ENCODE measurements at regions not wholly inside any gene's neighbourhood (a gene's known extent, or its start where the extent isn't known, plus 50 kb on each side); places are given as distances from the start of the nearest gene placed in this dataset.
"Not testable (repeated sequence)": the region's sequence is repeated elsewhere in the genome, so short reads cannot be mapped to it uniquely, and the experiment has no call there.

DNA sequence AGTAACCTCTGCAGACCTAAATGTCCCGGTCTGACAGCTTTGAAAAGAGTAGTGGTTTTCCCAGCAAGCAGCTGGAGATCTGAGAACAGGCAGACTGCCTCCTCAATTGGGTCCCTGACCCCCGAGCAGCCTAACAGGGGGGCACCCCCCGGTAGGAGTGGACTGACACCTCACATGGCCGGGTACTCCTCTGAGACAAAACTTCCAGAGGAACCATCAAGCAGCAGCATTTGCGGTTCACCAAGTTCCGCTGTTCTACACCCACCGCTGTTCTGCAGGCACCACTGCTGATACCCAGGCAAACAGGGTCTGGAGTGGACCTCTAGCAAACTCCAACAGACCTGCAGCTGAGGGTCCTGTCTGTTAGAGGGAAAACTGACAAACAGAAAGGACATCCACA lies 341.1 kb downstream of the NEBL start:
- H3K27ac Mint-ChIP-seq; H3K27me3 Mint-ChIP-seq; DNase-seq; H3K4me1 Mint-ChIP-seq; H3K4me3 Mint-ChIP-seq; H3K9me3 Mint-ChIP-seq (ENCODE audit: low read depth); CTCF ChIA-PET; ATAC-seq; H3K36me3 Mint-ChIP-seq: not testable (repeated sequence)

- H3K36me3 Mint-ChIP-seq: no peaks in the 10 kb centered on the region
- CTCF ChIA-PET: no interaction called here
- no peaks in the 10 kb centered on the region for H3K4me1 Mint-ChIP-seq
- ATAC-seq (no peak), DNase-seq (no peak)
- H3K27ac Mint-ChIP-seq: no peak overlapping the region
- H3K4me3 Mint-ChIP-seq: no peak overlapping the region
- no peaks in the 10 kb centered on the region for H3K27me3 Mint-ChIP-seq
- H3K9me3 Mint-ChIP-seq (ENCODE audit: low read depth): peaks cover 13% of the 10 kb centered on the region
Observed at GRCh38 chr10:20552382-20552781, 344.7 kb downstream of the NEBL start.

DNA sequence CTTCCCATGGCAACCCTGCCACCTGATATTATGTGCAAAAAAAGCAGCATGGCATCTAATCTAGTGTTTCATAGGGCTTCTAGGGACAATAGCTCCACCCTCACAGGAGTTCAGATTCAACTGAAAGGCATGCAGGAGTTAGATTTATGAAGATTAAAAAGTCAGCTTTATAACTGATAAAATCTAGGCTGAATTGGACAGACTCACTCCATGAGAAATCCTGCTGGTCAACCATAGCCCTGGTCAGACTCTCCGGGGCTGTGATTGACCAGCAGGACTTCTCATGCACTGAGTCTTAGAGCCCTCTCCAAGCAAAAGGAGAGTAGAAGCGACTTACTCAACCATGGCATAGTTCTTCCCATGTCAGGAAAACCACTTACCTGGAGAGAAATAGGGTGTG lies 345.4 kb downstream of the NEBL start:
- Mint-ChIP-seq H3K4me3 (no peak overlapping the region), H3K27ac (no peak overlapping the region), H3K9me3 (ENCODE audit: low read depth) (peaks cover 13% of the 10 kb centered on the region), H3K4me1 (no peaks in the 10 kb centered on the region), H3K27me3 (no peaks in the 10 kb centered on the region), H3K36me3 (no peaks in the 10 kb centered on the region)
- DNase-seq: no peak
- CTCF ChIA-PET: no interaction called here
- ATAC-seq: no peak

DNA sequence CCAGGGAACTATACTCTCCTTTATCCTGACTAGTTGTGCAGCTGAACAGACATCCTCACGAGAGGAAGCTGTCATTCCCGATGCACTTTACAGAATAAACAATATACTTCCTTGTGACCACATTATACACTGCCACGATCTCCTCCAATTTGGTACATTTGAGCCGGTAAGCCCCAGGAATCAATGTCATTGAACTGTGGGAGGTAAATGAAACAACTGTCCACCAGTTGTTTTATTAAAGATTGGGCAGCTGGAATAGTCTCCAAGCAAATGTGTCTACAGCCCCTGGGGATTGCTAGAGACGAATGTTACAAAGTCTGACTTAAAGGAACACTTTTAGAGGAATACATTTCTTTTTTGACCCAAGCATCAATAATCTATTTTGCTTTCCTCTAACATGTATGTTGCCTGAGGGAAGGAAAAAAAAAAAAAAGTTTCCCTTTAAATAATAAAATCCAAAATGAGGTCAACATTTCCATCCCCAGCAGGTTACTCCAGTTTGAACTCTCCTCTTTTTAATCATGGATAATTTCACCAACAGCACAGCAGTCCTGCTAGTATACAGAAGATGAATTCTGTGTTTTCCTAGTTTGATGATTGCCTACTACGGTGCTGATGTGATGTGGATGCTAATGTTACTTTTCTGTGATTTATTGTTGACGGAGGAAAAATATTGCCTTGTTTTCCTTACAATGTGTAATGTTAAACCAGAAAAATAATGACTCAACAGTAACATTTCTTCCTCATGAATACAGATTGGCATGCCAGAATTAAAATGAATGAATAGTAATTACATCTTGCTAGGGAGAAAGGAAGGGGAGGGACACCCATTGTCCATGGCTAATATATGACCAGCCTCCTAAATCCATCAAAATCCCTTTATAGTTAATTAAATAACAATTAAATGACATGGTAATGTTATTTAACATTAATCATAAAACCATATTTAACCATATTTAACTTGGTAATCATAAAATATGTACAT lies 360.9 kb downstream of the NEBL start:
- Mint-ChIP-seq H3K27ac (no peak overlapping the region), H3K4me3 (no peak overlapping the region), H3K36me3 (no peaks in the 10 kb centered on the region), H3K9me3 (ENCODE audit: low read depth) (peaks cover 11% of the 10 kb centered on the region), H3K4me1 (no peaks in the 10 kb centered on the region), H3K27me3 (no peaks in the 10 kb centered on the region)
- no peak for ATAC-seq
- CTCF ChIA-PET: no interaction called here
- DNase-seq: no peak

DNA sequence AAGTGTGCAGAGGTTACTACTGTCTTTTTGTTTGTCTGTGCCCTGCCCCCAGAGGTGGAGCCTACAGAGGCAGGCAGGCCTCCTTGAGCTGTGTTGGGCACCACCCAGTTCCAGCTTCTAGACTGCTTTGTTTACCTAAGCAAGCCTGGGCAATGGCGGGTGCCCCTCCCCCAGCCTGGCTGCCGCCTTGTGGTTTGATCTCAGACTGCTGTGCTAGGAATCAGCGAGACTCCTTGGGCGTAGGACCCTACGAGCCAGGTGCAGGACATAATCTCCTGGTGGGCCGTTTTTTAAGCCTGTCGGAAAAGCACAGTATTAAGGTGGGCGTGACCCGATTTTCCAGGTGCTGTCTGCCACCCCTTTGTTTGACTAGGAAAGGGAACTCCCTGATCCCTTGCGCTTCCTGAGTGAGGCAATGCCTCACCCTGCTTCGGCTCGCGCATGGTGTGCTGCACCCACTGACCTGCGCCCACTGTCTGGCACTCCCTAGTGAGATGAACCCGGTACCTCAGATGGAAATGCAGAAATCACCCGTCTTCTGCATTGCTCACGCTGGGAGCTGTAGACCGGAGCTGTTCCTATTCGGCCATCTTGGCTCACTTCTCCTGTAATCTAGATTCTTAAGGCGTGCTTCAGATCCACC lies 365.7 kb downstream of the NEBL start:
- DNase-seq, CTCF ChIA-PET, ATAC-seq, H3K4me1 Mint-ChIP-seq, H3K36me3 Mint-ChIP-seq, H3K27ac Mint-ChIP-seq, H3K27me3 Mint-ChIP-seq, H3K4me3 Mint-ChIP-seq: not testable (repeated sequence)
- H3K9me3 Mint-ChIP-seq (ENCODE audit: low read depth): peaks cover 13% of the 10 kb centered on the region

DNA sequence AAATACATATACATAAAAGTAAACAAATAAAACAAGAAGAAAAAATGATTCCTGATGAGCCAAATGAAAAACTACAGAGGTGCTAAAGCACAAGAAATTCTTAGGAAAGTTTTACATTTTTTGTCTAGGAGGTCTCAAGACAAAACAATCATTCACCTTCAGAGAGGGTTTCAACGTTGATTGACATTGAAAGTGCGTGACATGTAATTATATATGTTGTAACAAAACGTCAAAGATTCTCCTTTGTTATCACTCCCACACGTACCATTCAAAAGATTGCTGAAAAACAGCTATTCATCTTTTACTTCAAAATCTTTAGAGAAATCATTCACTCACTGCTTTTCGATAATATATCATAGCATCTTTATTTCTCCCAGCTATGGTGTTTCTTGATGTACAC lies 375.9 kb downstream of the NEBL start:
- no peak overlapping the region for H3K4me3 Mint-ChIP-seq
- H3K4me1 Mint-ChIP-seq: no peaks in the 10 kb centered on the region
- peaks cover 2% of the 10 kb centered on the region for H3K9me3 Mint-ChIP-seq (ENCODE audit: low read depth)
- ATAC-seq (no peak), DNase-seq (no peak)
- H3K36me3 Mint-ChIP-seq: no peaks in the 10 kb centered on the region
- no peaks in the 10 kb centered on the region for H3K27me3 Mint-ChIP-seq
- CTCF ChIA-PET: no interaction called here
- H3K27ac Mint-ChIP-seq: no peak overlapping the region

- no peak overlapping the region for H3K27ac Mint-ChIP-seq
- DNase-seq (no peak), ATAC-seq (no peak)
- H3K27me3 Mint-ChIP-seq: no peaks in the 10 kb centered on the region
- H3K36me3 Mint-ChIP-seq: no peaks in the 10 kb centered on the region
- no peak overlapping the region for H3K4me3 Mint-ChIP-seq
- H3K9me3 Mint-ChIP-seq (ENCODE audit: low read depth): no peaks in the 10 kb centered on the region
- H3K4me1 Mint-ChIP-seq: no peaks in the 10 kb centered on the region
- CTCF ChIA-PET: no interaction called here
Observed at GRCh38 chr10:20515654-20516053, 381.5 kb downstream of the NEBL start.

DNA sequence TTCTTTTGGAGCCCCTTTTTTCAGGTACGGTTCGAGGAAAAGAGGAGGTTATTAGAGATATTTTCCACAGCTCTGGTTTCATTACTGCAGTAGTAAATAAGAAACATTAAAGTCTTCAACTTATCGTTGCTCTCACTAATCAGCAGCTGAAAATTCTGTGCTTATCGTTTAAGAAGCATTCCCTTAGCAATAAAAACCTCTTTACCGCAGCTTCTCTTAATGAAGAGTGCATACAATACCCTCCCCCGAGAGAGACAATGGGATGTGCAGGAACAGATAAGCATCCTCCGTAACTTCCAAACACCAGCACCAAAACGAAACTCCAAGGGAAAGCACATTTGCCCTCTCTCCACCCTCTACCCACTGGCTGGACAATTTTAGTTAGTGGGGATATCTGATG lies 384.5 kb downstream of the NEBL start:
- CTCF ChIA-PET: no interaction called here
- no peak overlapping the region for H3K4me3 Mint-ChIP-seq
- ATAC-seq (no peak), DNase-seq (no peak)
- no peaks in the 10 kb centered on the region for H3K36me3 Mint-ChIP-seq
- no peaks in the 10 kb centered on the region for H3K4me1 Mint-ChIP-seq
- peaks cover 2% of the 10 kb centered on the region for H3K9me3 Mint-ChIP-seq (ENCODE audit: low read depth)
- no peaks in the 10 kb centered on the region for H3K27me3 Mint-ChIP-seq
- H3K27ac Mint-ChIP-seq: no peak overlapping the region

DNA sequence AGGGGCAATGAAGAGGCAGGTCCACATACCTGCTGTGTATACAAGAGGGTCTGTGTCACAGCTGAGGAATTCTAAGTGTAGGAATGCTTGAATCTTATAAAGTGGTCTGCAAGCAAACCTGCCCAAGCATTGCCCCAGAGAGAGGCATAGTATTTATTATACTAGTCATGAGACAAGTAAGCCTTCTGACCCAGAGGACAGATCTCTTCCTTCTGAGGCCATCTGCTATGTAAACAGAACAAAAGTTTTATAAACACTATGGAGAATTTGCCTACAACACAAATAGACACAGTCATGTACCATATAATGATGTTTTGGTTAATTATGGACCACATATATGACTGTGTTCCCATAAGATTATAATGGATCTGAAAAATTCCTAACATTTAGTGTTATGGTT lies 388.2 kb downstream of the NEBL start:
- no peak for ATAC-seq
- H3K9me3 Mint-ChIP-seq (ENCODE audit: low read depth): peaks cover 6% of the 10 kb centered on the region
- CTCF ChIA-PET: interaction anchor here (0.6 kb wide), 1 partner anchor 1136 kb away, joined by 3 read pairs; no protein-coding TSS in a partner anchor
- H3K27me3 Mint-ChIP-seq: no peaks in the 10 kb centered on the region
- no peaks in the 10 kb centered on the region for H3K4me1 Mint-ChIP-seq
- no peak for DNase-seq
- H3K4me3 Mint-ChIP-seq: no peak overlapping the region
- no peaks in the 10 kb centered on the region for H3K36me3 Mint-ChIP-seq
- no peak overlapping the region for H3K27ac Mint-ChIP-seq

DNA sequence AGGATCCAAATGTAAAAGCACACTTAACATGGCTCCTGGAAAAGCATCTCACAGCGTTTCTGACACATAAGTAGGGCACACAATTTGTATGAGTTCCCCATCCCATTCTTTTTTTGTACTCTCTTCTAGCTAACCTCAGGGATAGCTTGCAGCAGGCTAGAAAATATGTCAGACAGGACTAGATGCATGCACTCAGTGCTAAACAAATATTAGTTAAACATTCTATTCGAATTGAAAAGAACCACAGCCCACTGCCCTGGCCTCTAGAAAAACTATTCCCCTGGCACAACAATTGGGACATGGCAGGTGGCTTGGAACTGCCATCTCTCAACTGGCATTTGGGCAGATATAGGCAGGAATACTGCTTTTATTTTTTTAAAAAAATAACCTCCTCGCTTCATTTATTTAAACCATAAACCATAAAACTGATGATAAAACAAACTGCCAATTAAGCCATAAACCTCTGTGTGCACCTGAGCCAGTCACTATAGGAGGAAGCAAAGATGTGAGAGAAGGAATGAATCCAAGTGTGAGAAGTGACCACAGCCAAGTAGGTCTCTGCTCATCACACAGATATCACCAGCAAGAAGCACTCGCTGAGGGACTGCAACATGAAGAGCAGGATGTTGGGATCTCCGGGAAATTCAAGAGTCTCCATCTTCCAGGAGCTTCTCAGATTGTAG lies 394.1 kb downstream of the NEBL start:
- Mint-ChIP-seq H3K27me3 (no peaks in the 10 kb centered on the region), H3K4me1 (no peaks in the 10 kb centered on the region), H3K27ac (no peak overlapping the region), H3K36me3 (no peaks in the 10 kb centered on the region), H3K4me3 (no peak overlapping the region), H3K9me3 (ENCODE audit: low read depth) (peaks cover 12% of the 10 kb centered on the region)
- DNase-seq (no peak), ATAC-seq (no peak)
- CTCF ChIA-PET: no interaction called here

- Mint-ChIP-seq H3K27ac (no peak overlapping the region), H3K4me1 (no peaks in the 10 kb centered on the region), H3K36me3 (no peaks in the 10 kb centered on the region), H3K4me3 (no peak overlapping the region), H3K9me3 (ENCODE audit: low read depth) (peaks cover 13% of the 10 kb centered on the region), H3K27me3 (no peaks in the 10 kb centered on the region)
- no peak for ATAC-seq
- DNase-seq: no peak
- CTCF ChIA-PET: interaction anchor here (0.7 to 1.6 kb wide), 2 partner anchors 12 to 19 kb away, joined by 3 read pairs; no protein-coding TSS in a partner anchor
Observed at GRCh38 chr10:20494474-20494873, 402.6 kb downstream of the NEBL start.

- CTCF ChIA-PET: no interaction called here
- Mint-ChIP-seq H3K4me3 (no peak overlapping the region), H3K27ac (no peak overlapping the region), H3K9me3 (ENCODE audit: low read depth) (peaks cover 13% of the 10 kb centered on the region), H3K36me3 (no peaks in the 10 kb centered on the region), H3K27me3 (no peaks in the 10 kb centered on the region), H3K4me1 (no peaks in the 10 kb centered on the region)
- DNase-seq (no peak), ATAC-seq (no peak)
Observed at GRCh38 chr10:20492447-20492846, 404.7 kb downstream of the NEBL start.

DNA sequence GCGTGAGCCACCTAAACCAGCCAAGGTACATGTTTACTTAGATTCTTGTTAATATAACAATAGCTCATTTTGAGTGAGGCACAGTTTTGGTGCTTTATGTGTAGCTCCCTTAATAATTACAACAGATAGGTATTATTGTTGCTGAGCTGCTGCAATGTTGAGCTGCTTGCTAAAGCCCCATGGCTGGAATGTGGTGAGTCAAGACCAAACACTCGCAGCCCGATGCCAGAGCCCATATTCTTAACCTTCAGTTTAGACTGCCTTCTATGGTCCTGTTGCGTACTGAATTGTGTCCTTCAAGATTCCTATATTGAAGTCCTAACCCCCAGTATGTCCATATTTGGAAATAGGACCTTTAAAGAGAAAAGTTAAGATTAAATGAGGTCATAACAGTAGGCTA lies 407.1 kb downstream of the NEBL start:
- Mint-ChIP-seq H3K9me3 (ENCODE audit: low read depth) (peaks cover 13% of the 10 kb centered on the region), H3K36me3 (no peaks in the 10 kb centered on the region), H3K4me3 (no peak overlapping the region)

GRCh38 chr10:20486791-20487190 lies 410.3 kb downstream of the NEBL start:
- no peaks in the 10 kb centered on the region for H3K4me1 Mint-ChIP-seq
- no peak overlapping the region for H3K27ac Mint-ChIP-seq
- no peaks in the 10 kb centered on the region for H3K36me3 Mint-ChIP-seq
- no peaks in the 10 kb centered on the region for H3K27me3 Mint-ChIP-seq
- ATAC-seq (no peak), DNase-seq (no peak)
- CTCF ChIA-PET: no interaction called here
- H3K4me3 Mint-ChIP-seq: no peak overlapping the region
- peaks cover 2% of the 10 kb centered on the region for H3K9me3 Mint-ChIP-seq (ENCODE audit: low read depth)

More for the DNA sequence above, 407.1 kb downstream of the NEBL start:
- Mint-ChIP-seq H3K27ac (no peak overlapping the region), H3K27me3 (no peaks in the 10 kb centered on the region), H3K4me1 (no peaks in the 10 kb centered on the region)
- ATAC-seq (no peak), DNase-seq (no peak)
- CTCF ChIA-PET: no interaction called here
